ENCODE measurements at regions not wholly inside any gene's neighbourhood (a gene's known extent, or its start where the extent isn't known, plus 50 kb on each side); places are given as distances from the start of the nearest gene placed in this dataset.

GRCh38 chr11:87399341-87399740 is 361.6 kb downstream of the TMEM135 start:
- no peak overlapping the region for H2AFZ ChIP-seq (ENCODE audit: low read depth, low read length)
- H3K79me2 ChIP-seq (ENCODE audit: low read length), result no peaks in the 10 kb centered on the region
- no peak overlapping the region for H3K27ac ChIP-seq (ENCODE audit: low read length)
- no peaks in the 10 kb centered on the region for H3K27me3 ChIP-seq (ENCODE audit: low read depth, low read length)
- no peaks in the 10 kb centered on the region for H4K20me1 ChIP-seq (ENCODE audit: insufficient read depth, low read length)
- H3K9me3 ChIP-seq (ENCODE audit: insufficient read depth, low read length), result no peaks in the 10 kb centered on the region
- H3K4me2 ChIP-seq (ENCODE audit: low read length), result no peak overlapping the region
- no peaks in the 10 kb centered on the region for H3K4me1 ChIP-seq (ENCODE audit: low read length)
- no peak overlapping the region for H3K9ac ChIP-seq (ENCODE audit: low read length)
- TF ChIP-seq, protein P1, sequence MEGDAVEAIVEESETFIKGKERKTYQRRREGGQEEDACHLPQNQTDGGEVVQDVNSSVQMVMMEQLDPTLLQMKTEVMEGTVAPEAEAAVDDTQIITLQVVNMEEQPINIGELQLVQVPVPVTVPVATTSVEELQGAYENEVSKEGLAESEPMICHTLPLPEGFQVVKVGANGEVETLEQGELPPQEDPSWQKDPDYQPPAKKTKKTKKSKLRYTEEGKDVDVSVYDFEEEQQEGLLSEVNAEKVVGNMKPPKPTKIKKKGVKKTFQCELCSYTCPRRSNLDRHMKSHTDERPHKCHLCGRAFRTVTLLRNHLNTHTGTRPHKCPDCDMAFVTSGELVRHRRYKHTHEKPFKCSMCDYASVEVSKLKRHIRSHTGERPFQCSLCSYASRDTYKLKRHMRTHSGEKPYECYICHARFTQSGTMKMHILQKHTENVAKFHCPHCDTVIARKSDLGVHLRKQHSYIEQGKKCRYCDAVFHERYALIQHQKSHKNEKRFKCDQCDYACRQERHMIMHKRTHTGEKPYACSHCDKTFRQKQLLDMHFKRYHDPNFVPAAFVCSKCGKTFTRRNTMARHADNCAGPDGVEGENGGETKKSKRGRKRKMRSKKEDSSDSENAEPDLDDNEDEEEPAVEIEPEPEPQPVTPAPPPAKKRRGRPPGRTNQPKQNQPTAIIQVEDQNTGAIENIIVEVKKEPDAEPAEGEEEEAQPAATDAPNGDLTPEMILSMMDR (IDR thresholded peaks at IDR 0.05; ENCODE audit: low read depth, low read length), result no peak
- TF ChIP-seq EZH2phosphoT487 (IDR thresholded peaks at IDR 0.05; ENCODE audit: low read depth), result no peak
- H3K36me3 ChIP-seq (replicated peaks; ENCODE audit: low read depth, low read length), result no peaks in the 10 kb centered on the region
- H3K4me3 ChIP-seq (ENCODE audit: low read length), result no peak overlapping the region

DNA sequence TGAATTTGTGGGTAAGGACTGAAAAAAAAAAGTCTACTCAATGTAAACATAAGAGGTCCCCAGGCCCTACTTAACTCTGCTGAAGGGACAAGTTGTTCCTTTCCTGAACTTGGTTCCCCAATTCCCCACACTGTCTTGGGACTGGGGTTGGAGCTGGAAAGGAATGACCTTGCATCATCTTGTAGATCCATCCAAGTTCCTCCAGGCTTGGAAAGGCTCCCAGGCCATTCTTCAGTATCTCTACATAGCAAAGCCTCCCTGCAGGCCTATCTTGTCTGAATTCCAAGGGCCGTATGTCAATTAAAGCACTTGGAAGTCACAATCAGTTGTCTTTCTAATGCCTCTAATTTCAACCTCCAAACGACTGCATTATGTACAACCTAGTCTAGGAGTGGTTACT is 361.2 kb downstream of the TMEM135 start:
- no peaks in the 10 kb centered on the region for H3K4me1 ChIP-seq (ENCODE audit: low read length)
- H3K36me3 ChIP-seq (replicated peaks; ENCODE audit: low read depth, low read length), result no peaks in the 10 kb centered on the region
- H3K27me3 ChIP-seq (ENCODE audit: low read depth, low read length), result no peaks in the 10 kb centered on the region
- H3K9ac ChIP-seq (ENCODE audit: low read length), result no peak overlapping the region
- H4K20me1 ChIP-seq (ENCODE audit: insufficient read depth, low read length), result no peaks in the 10 kb centered on the region
- H3K9me3 ChIP-seq (ENCODE audit: insufficient read depth, low read length), result no peaks in the 10 kb centered on the region
- H2AFZ ChIP-seq (ENCODE audit: low read depth, low read length), result no peak overlapping the region
- no peak overlapping the region for H3K4me2 ChIP-seq (ENCODE audit: low read length)
- H3K27ac ChIP-seq (ENCODE audit: low read length), result no peak overlapping the region
- H3K79me2 ChIP-seq (ENCODE audit: low read length), result no peaks in the 10 kb centered on the region
- TF ChIP-seq, protein P1 (IDR thresholded peaks at IDR 0.05; ENCODE audit: low read depth, low read length), result no peak
- TF ChIP-seq EZH2phosphoT487 (IDR thresholded peaks at IDR 0.05; ENCODE audit: low read depth), result no peak
- no peak overlapping the region for H3K4me3 ChIP-seq (ENCODE audit: low read length)

DNA sequence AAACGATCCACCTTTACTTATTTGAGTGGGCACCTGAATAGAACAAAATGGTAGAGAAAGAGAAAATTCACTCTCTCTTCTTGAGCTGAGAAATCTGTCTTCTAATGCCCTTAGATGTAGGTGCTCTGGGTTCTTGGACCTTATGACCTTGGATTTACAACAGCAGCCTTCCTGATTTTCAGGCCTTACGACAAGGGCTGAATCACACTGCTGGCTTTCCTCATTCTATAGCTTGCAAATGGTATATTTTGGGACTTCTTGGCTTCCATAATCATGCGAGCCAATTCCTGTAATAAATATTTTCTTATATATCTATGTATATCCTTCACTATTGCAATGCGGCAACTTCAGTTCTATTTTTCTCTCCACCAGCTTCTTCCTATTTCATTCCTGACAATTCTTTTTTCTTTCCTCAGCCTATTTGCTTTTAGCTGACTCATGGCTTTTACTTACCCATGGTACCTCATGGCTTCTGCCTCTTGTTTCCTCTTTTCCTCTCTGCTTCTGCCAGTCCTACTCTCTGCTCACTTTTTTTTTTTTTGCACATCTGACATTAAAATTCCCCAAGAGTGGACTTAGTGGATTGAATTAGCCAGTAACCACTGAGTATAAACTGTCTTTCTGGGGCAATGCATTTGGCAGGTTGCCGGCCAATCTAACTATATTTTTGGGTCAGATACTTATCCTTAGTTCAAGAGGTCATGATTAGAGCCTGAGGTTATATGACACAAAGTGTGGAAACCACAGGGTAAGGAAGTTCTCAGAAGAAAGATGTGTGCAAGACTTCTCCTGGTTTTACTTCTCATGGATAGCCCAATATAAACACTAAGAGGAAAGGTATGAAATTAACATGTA is 359.5 kb downstream of the TMEM135 start:
- no peaks in the 10 kb centered on the region for H3K36me3 ChIP-seq (replicated peaks; ENCODE audit: low read depth, low read length)
- H3K4me1 ChIP-seq (ENCODE audit: low read length), result no peaks in the 10 kb centered on the region
- no peaks in the 10 kb centered on the region for H3K27me3 ChIP-seq (ENCODE audit: low read depth, low read length)
- TF ChIP-seq, protein P1 (IDR thresholded peaks at IDR 0.05; ENCODE audit: low read depth, low read length), result no peak
- TF ChIP-seq EZH2phosphoT487 (IDR thresholded peaks at IDR 0.05; ENCODE audit: low read depth), result no peak
- H2AFZ ChIP-seq (ENCODE audit: low read depth, low read length), result no peak overlapping the region
- no peaks in the 10 kb centered on the region for H3K79me2 ChIP-seq (ENCODE audit: low read length)
- H3K9ac ChIP-seq (ENCODE audit: low read length), result no peak overlapping the region
- no peaks in the 10 kb centered on the region for H3K9me3 ChIP-seq (ENCODE audit: insufficient read depth, low read length)
- H3K27ac ChIP-seq (ENCODE audit: low read length), result no peak overlapping the region
- no peak overlapping the region for H3K4me2 ChIP-seq (ENCODE audit: low read length)
- H4K20me1 ChIP-seq (ENCODE audit: insufficient read depth, low read length), result no peaks in the 10 kb centered on the region
- H3K4me3 ChIP-seq (ENCODE audit: low read length), result no peak overlapping the region

DNA sequence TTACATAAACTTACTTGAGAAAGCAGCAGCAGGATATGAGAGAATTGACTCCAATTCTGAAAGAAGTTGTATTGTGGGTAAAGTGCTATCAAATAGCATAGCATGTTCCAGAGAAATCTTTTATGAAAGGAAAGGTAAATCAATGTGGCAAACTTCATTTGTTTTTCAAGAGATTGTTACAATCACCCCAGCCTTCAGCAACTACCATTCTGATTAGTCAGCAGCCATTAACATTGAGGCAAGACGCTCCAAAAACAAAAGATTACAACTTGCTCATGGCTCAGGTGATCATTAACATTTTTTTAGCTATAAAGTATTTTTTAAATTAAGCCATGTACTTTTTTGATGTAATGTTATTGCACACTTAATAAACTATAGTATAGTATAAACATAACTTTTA is 357.2 kb downstream of the TMEM135 start:
- no peak overlapping the region for H2AFZ ChIP-seq (ENCODE audit: low read depth, low read length)
- H3K79me2 ChIP-seq (ENCODE audit: low read length), result no peaks in the 10 kb centered on the region
- no peak overlapping the region for H3K4me2 ChIP-seq (ENCODE audit: low read length)
- H3K9me3 ChIP-seq (ENCODE audit: insufficient read depth, low read length), result no peaks in the 10 kb centered on the region
- H3K4me3 ChIP-seq (ENCODE audit: low read length), result no peak overlapping the region
- H3K36me3 ChIP-seq (replicated peaks; ENCODE audit: low read depth, low read length), result no peaks in the 10 kb centered on the region
- H3K27ac ChIP-seq (ENCODE audit: low read length), result no peak overlapping the region
- H3K27me3 ChIP-seq (ENCODE audit: low read depth, low read length), result no peaks in the 10 kb centered on the region
- TF ChIP-seq, protein P1 (IDR thresholded peaks at IDR 0.05; ENCODE audit: low read depth, low read length), result no peak
- no peak for TF ChIP-seq EZH2phosphoT487 (IDR thresholded peaks at IDR 0.05; ENCODE audit: low read depth)
- no peaks in the 10 kb centered on the region for H3K4me1 ChIP-seq (ENCODE audit: low read length)
- no peaks in the 10 kb centered on the region for H4K20me1 ChIP-seq (ENCODE audit: insufficient read depth, low read length)
- H3K9ac ChIP-seq (ENCODE audit: low read length), result no peak overlapping the region
